ENCODE measurements at regions not wholly inside any gene's neighbourhood (a gene's known extent, or its start where the extent isn't known, plus 50 kb on each side); places are given as distances from the start of the nearest gene placed in this dataset.

DNA sequence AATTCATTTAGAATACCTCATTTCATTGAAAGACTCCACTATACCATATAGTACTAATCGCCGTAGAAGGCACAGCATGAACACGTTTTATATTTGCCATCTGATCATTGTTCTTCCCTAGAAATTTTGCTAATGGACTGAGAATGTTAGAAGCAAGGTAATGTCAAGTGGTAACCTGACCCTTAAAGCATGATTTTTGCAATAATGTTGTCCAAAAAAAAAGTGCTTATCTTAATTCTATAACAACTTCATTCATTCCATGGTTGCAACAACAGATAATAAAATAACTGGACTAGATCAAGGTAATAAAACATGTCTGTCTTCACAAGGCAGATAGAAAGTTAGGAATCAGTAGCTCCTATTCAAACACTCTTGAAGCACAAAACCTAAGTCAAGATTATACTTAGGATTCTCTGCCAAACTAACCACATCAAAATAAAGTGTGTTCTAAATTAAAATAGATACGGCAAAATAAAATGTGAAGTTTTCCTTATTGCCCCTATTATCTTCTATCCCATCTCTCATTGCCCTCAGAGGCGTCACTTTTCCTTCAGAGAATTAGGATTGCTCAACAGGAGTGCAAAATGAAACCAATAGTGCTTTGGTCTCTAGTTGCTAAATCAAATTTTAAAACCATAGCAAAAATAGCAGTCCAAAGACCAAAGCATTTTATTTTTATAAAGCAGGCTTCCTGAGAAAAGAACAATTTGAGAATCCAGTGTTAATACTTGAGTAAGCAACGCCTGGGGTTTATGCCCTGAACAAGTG is 317.4 kb upstream of the UBE2E2 start:
- TF ChIP-seq, protein P1, sequence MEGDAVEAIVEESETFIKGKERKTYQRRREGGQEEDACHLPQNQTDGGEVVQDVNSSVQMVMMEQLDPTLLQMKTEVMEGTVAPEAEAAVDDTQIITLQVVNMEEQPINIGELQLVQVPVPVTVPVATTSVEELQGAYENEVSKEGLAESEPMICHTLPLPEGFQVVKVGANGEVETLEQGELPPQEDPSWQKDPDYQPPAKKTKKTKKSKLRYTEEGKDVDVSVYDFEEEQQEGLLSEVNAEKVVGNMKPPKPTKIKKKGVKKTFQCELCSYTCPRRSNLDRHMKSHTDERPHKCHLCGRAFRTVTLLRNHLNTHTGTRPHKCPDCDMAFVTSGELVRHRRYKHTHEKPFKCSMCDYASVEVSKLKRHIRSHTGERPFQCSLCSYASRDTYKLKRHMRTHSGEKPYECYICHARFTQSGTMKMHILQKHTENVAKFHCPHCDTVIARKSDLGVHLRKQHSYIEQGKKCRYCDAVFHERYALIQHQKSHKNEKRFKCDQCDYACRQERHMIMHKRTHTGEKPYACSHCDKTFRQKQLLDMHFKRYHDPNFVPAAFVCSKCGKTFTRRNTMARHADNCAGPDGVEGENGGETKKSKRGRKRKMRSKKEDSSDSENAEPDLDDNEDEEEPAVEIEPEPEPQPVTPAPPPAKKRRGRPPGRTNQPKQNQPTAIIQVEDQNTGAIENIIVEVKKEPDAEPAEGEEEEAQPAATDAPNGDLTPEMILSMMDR (IDR thresholded peaks at IDR 0.05; ENCODE audit: borderline replicate concordance, extremely low read depth, low read length, poor library complexity, severe bottlenecking) = no peak
- TF ChIP-seq EZH2 (IDR thresholded peaks at IDR 0.05; ENCODE audit: borderline replicate concordance, low read depth, low read length, severe bottlenecking) = no peak

Data from DND-41 (cell line).